SU-DHL-6 (cell line): ENCODE measurements at regions not wholly inside any gene's neighbourhood (a gene's known extent, or its start where the extent isn't known, plus 50 kb on each side); places are given as distances from the start of the nearest gene placed in this dataset.

Experiments used
- EZH2phosphoT487 ChIP-seq: fragments of 200-600 bp; sonication (generic), shearing (Covaris generic); conservative IDR thresholded peaks from 2 replicates; pipeline ENCODE4 v1.6.1; 2018; ENCODE audit warnings: mild to moderate bottlenecking, antibody characterized with exemption, low read length, moderate library complexity, mixed read lengths
- TF ChIP-seq, protein P1 (sequence below): fragments of 200-600 bp; sonication (generic); IDR thresholded peaks from one replicate; pipeline ENCODE4 v1.5.1; 2017; ENCODE audit warnings: antibody characterized with exemption, mild to moderate bottlenecking, low read length, moderate library complexity; ENCODE audit not compliant: insufficient read depth, poor library complexity, severe bottlenecking

DNA sequence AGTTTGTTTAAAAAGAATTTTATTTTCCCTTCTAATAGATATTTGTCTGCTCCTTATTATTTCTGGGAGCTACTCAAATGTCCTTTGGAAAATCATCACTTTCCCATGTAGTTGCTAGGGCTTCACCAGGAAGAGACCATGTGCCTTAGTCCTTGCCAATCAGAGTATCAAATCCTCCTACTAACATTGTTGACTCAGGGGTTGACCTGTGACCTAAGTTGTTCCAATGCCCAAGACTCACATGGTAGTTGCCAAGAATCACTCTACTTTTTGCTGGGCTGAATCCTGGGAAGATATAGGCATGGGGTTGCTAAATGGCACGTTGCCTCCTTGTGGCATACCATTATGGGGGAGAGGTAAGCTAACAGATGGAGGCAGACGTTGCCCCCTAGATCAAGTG, 58.2 kb upstream of the FOXD3 start:
- TF ChIP-seq, protein P1, sequence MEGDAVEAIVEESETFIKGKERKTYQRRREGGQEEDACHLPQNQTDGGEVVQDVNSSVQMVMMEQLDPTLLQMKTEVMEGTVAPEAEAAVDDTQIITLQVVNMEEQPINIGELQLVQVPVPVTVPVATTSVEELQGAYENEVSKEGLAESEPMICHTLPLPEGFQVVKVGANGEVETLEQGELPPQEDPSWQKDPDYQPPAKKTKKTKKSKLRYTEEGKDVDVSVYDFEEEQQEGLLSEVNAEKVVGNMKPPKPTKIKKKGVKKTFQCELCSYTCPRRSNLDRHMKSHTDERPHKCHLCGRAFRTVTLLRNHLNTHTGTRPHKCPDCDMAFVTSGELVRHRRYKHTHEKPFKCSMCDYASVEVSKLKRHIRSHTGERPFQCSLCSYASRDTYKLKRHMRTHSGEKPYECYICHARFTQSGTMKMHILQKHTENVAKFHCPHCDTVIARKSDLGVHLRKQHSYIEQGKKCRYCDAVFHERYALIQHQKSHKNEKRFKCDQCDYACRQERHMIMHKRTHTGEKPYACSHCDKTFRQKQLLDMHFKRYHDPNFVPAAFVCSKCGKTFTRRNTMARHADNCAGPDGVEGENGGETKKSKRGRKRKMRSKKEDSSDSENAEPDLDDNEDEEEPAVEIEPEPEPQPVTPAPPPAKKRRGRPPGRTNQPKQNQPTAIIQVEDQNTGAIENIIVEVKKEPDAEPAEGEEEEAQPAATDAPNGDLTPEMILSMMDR = no peak
- TF ChIP-seq EZH2phosphoT487 = no peak
